GM21360 (cell line): ENCODE measurements at regions not wholly inside any gene's neighbourhood (a gene's known extent, or its start where the extent isn't known, plus 50 kb on each side); places are given as distances from the start of the nearest gene placed in this dataset.
"Not testable (repeated sequence)": the region's sequence is repeated elsewhere in the genome, so short reads cannot be mapped to it uniquely, and the experiment has no call there.

Experiments used
- ATAC-seq: cut with Tn5 transposase; IDR thresholded peaks from one replicate; pipeline ENCODE4 v1.9.1; 2021; ENCODE audit warnings: mild to moderate bottlenecking, moderate library complexity; ENCODE audit not compliant: unreplicated experiment

GRCh38 chr6:113246186-113246585 lies 611.0 kb upstream of the MARCKS start:
- ATAC-seq, result no peak

GRCh38 chr6:113248532-113248931 lies 608.6 kb upstream of the MARCKS start:
- ATAC-seq, result no peak

- ATAC-seq, result not testable (repeated sequence)
Measured at GRCh38 chr6:113254194-113254593, 603.0 kb upstream of the MARCKS start.

- ATAC-seq, result no peak
Measured at GRCh38 chr6:113258771-113259170, 598.4 kb upstream of the MARCKS start.

GRCh38 chr6:113271437-113271836 lies 585.7 kb upstream of the MARCKS start:
- no peak for ATAC-seq

GRCh38 chr6:113276601-113277000 lies 580.5 kb upstream of the MARCKS start:
- no peak for ATAC-seq

- ATAC-seq, result no peak
Measured at GRCh38 chr6:113277111-113277510, 580.0 kb upstream of the MARCKS start.

- no peak for ATAC-seq
Measured at GRCh38 chr6:113281014-113281413, 576.1 kb upstream of the MARCKS start.

- no peak for ATAC-seq
Measured at GRCh38 chr6:113281431-113281830, 575.7 kb upstream of the MARCKS start.

- peak; percentile 91 for ATAC-seq
Measured at GRCh38 chr6:113287396-113287795, 569.7 kb upstream of the MARCKS start.

- no peak for ATAC-seq
Measured at GRCh38 chr6:113288409-113288808, 568.7 kb upstream of the MARCKS start.

- no peak for ATAC-seq
Measured at GRCh38 chr6:113289166-113289565, 568.0 kb upstream of the MARCKS start.

GRCh38 chr6:113290684-113291083 lies 566.5 kb upstream of the MARCKS start:
- ATAC-seq, result no peak

GRCh38 chr6:113291751-113292445 lies 565.2 kb upstream of the MARCKS start:
- no peak for ATAC-seq

GRCh38 chr6:113292646-113293422 lies 564.3 kb upstream of the MARCKS start:
- peak; percentile 88 for ATAC-seq

GRCh38 chr6:113293423-113293740 lies 563.8 kb upstream of the MARCKS start:
- no peak for ATAC-seq

- no peak for ATAC-seq
Measured at GRCh38 chr6:113299531-113299930, 557.6 kb upstream of the MARCKS start.

GRCh38 chr6:113301651-113302050 lies 555.5 kb upstream of the MARCKS start:
- ATAC-seq, result no peak

GRCh38 chr6:113304116-113304515 lies 553.0 kb upstream of the MARCKS start:
- ATAC-seq, result no peak

GRCh38 chr6:113306552-113307145 lies 550.5 kb upstream of the MARCKS start:
- ATAC-seq, result peak; percentile 97

- no peak for ATAC-seq
Measured at GRCh38 chr6:113308266-113308665, 548.9 kb upstream of the MARCKS start.

GRCh38 chr6:113313841-113314240 lies 543.3 kb upstream of the MARCKS start:
- no peak for ATAC-seq
